HG03378 (cell line): ENCODE measurements at regions not wholly inside any gene's neighbourhood (a gene's known extent, or its start where the extent isn't known, plus 50 kb on each side); places are given as distances from the start of the nearest gene placed in this dataset.

Source experiments
- ATAC-seq: cut with Tn5 transposase; IDR thresholded peaks from one replicate; pipeline ENCODE4 v1.9.1; 2021; ENCODE audit warnings: mild to moderate bottlenecking, moderate library complexity; ENCODE audit not compliant: unreplicated experiment

GRCh38 chr15:62567501-62567900 is 402.4 kb upstream of the C2CD4B start:
- ATAC-seq: no peak

- ATAC-seq: no peak
These were observed 402.9 kb upstream of the C2CD4B start for GRCh38 chr15:62568004-62568403.

GRCh38 chr15:62568702-62569101 is 403.6 kb upstream of the C2CD4B start:
- ATAC-seq: no peak

- no peak for ATAC-seq
These were observed 404.6 kb upstream of the C2CD4B start for GRCh38 chr15:62569460-62570404.

- ATAC-seq: no peak
These were observed 405.3 kb upstream of the C2CD4B start for GRCh38 chr15:62570405-62570783.

DNA sequence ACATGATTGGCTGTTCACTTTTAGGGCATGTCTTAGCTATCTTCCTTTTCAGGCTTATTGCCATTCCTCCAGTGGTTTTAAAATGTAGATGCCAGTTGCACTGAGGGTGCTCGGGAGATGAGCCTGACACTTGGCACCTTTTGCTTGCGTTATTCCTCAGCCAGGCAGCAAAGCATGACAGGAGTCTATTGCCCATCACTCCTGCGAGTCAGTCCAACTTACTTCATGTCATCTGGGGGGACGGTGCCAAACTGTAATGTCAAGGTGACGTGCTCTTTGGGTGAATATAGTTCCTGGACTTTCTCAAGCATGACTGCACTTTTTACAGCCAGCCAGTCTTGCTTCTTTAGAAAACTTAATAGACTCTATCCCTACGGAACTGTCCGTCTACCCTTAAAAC is 406.0 kb upstream of the C2CD4B start:
- ATAC-seq: no peak

- no peak for ATAC-seq
These were observed 407.7 kb upstream of the C2CD4B start for GRCh38 chr15:62572797-62573196.

GRCh38 chr15:62573876-62574275 is 408.8 kb upstream of the C2CD4B start:
- no peak for ATAC-seq

GRCh38 chr15:62578546-62578945 is 413.5 kb upstream of the C2CD4B start:
- no peak for ATAC-seq

- ATAC-seq: no peak
These were observed 413.9 kb upstream of the C2CD4B start for GRCh38 chr15:62578960-62579359.

GRCh38 chr15:62579842-62580241 is 414.8 kb upstream of the C2CD4B start:
- ATAC-seq: no peak

DNA sequence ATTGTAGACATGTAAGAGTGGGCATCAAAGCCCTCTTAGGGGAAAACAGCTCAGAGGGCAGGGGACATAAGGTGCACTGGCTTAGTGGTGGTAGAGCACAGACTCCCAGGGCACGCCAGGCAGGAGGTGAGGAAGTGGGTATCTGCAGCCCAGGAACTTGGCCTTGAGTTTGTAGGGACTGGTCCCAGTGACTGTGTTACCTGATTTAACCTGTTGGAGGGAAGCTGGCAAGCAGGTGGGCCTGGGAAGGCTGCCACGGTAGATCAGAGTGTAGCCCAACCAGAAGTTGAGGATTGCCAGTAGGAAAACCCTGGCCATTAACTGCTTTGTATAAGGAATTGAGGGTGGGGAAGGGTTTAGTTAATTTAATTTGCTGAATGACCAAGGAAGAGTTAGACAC is 417.5 kb upstream of the C2CD4B start:
- no peak for ATAC-seq

- ATAC-seq: no peak
These were observed 419.5 kb upstream of the C2CD4B start for GRCh38 chr15:62584301-62585235.

DNA sequence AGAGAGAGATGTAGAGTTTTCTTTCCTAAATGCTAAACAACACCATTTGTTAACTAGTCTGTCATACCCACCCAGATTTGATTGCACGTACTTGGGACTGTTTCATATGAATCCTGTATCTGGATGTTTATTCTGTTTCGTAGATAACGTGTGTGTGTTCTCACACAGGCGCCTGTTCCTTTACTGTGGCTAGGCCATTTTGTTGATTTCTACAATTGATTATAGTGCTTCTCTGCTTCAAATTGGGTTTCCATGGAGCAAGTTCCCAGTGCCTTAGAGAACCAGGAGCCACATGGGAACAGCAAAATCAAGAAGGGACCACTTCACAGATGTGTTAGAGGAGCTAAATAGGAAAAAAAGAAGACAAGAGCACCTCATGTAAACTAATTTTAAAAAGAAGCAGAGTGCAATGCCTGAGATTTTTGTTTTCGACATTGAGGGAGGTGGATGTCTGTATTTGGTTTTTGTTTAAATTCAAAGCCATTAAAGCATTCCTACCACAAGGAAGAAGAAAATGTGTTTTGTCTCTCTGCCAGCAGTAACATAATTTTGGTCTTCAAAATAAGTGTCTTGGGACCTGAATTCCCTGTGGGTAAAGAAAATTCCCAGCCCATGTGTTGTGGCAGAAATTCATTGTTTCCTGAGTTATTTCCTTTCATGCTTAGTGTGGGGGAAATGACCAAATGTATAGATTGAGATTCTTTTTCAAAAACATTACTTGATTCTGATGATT is 424.0 kb upstream of the C2CD4B start:
- no peak for ATAC-seq

- ATAC-seq: no peak
These were observed 427.1 kb upstream of the C2CD4B start for GRCh38 chr15:62591842-62592838.

DNA sequence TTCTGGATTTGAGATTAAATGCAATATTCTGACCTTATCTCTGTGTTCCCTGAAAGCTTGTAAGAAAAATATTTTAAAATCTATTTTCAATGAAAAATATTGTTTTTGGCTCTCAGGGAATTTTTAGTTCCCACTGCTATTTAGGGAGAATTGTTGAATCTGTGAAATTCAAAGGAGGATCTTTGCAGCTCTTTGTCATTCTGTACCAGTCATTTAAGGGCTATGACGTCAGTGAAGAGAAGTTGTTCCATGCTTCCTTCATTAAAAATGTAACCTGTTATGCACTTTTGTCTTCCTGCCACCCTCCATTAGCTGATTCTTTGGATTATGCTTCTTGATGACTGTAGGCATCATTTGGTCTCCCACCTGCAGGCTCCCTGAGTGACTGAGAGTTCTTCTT is 427.8 kb upstream of the C2CD4B start:
- no peak for ATAC-seq

DNA sequence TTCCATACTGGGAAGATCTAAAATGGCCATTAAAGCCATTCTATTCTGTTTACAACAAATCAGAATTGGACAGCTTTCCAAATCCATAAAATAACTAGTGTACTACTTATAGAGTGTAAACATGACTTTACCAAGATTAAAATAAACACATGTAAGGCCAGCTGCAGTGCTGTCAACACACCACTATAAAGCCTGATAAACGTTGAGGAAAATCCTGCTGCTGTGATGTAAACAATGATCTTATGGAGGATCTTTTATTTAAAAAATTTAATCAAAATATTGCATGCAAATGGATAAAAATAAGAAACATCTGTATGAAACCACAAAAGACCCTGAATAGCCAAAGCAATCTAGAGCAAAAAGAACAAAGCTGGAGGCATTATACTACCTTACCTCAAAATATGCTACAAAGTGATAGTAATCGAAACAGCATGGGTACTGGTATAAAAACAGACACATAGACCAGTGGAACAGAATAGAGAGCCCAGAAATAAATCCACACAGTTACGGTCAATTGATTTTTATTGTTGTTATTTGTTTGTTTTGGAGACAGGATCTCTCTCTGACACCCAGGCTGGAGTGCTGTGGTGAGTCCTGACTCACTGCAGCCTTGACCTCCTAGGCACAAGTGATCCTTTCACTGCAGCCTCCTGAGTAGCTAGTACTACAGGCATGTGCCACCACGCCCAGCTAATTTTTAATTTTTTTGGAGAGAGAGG is 428.8 kb upstream of the C2CD4B start:
- ATAC-seq: no peak

GRCh38 chr15:62598217-62598616 is 433.1 kb upstream of the C2CD4B start:
- no peak for ATAC-seq
